A673 (cell line): ENCODE measurements at regions not wholly inside any gene's neighbourhood (a gene's known extent, or its start where the extent isn't known, plus 50 kb on each side); places are given as distances from the start of the nearest gene placed in this dataset.

Source experiments
- BruUV-seq: library from RNA; stranded (reverse); fragments of 400-500 nt; replicated peaks from 2 replicates; lab custom pipeline; 2021; lab: Mats Ljungman, UMichigan
- CTCF ChIA-PET: fragments of 300-600 bp; sonication (Branson Sonifier 250); formaldehyde crosslinking; loops from one replicate; lab custom pipeline; 2022; ENCODE audit warnings: antibody characterized with exemption; lab: Charles Lee
- POLR2A ChIA-PET: fragments of 300-600 bp; sonication (Branson Sonifier 250); formaldehyde crosslinking; loops from one replicate; lab custom pipeline; 2022; ENCODE audit warnings: antibody characterized with exemption; ENCODE audit not compliant: low non-redundant PET; lab: Charles Lee
- DNase-seq: peaks from one replicate; pipeline ENCODE4 v3.0.0-alpha.2; 2015; ENCODE audit warnings: low spot score
- H3K27ac ChIP-seq: fragments of 200-600 bp; sonication (generic); 2 replicates; pipeline ENCODE4 v1.5.1; 2016; ENCODE audit warnings: mixed run types, low read depth, mild to moderate bottlenecking, mixed read lengths, antibody characterized with exemption, low read length; ENCODE audit not compliant: poor library complexity, severe bottlenecking
- H3K27me3 ChIP-seq: fragments of 200-600 bp; sonication (generic); replicated peaks from 2 replicates; pipeline ENCODE4 v1.6.1; 2017; ENCODE audit warnings: mixed run types, low read depth, mild to moderate bottlenecking, mixed read lengths, antibody characterized with exemption, low read length; ENCODE audit not compliant: insufficient read depth, poor library complexity
- H3K36me3 ChIP-seq: fragments of 200-600 bp; sonication (generic); 2 replicates; pipeline ENCODE4 v1.6.1; 2016; ENCODE audit warnings: mixed run types, mild to moderate bottlenecking, mixed read lengths, antibody characterized with exemption, low read length; ENCODE audit not compliant: insufficient read depth, poor library complexity, severe bottlenecking
- H3K4me1 ChIP-seq: fragments of 200-600 bp; sonication (generic); 2 replicates; pipeline ENCODE4 v1.6.1; 2017; ENCODE audit warnings: mixed run types, mild to moderate bottlenecking, mixed read lengths, antibody characterized with exemption, low read length; ENCODE audit not compliant: insufficient read depth, poor library complexity, severe bottlenecking
- H3K4me3 ChIP-seq: fragments of 200-600 bp; sonication (generic); 2 replicates; pipeline ENCODE4 v1.5.1; 2016; ENCODE audit warnings: low read depth, mixed run types, mild to moderate bottlenecking, mixed read lengths, low read length; ENCODE audit not compliant: poor library complexity, severe bottlenecking
- H3K9me3 ChIP-seq: fragments of 200-600 bp; sonication (generic); 2 replicates; pipeline ENCODE4 v1.6.1; 2016; ENCODE audit warnings: mixed run types, low read depth, mild to moderate bottlenecking, mixed read lengths, antibody characterized with exemption, low read length; ENCODE audit not compliant: poor library complexity, severe bottlenecking
- CTCF ChIP-seq: fragments of 300-800, 200-600 bp; sonication (generic); conservative IDR thresholded peaks from 2 replicates; pipeline ENCODE4 v1.5.1; 2017; ENCODE audit warnings: low read depth, mild to moderate bottlenecking, antibody characterized with exemption, low read length, moderate library complexity, mixed read lengths
- EZH2 ChIP-seq: fragments of 200-600 bp; sonication (generic); IDR thresholded peaks from 2 replicates; pipeline ENCODE4 v1.6.1; 2017; ENCODE audit warnings: borderline replicate concordance, low read depth, mild to moderate bottlenecking, mixed read lengths, antibody characterized with exemption, low read length; ENCODE audit not compliant: poor library complexity, severe bottlenecking
- intact Hi-C: fragments of 100-400 bp; cut with micrococcal nuclease; formaldehyde crosslinking; loops from one replicate; pipeline ENCODE4 v1.10.0; 2022; ENCODE audit not compliant: unreplicated experiment

GRCh38 chr6:112549749-112550148, 202.6 kb downstream of the RFPL4B start:
- Histone ChIP-seq H3K9me3 (no peaks in the 10 kb centered on the region), H3K27me3 (no peaks in the 10 kb centered on the region), H3K4me1 (no peaks in the 10 kb centered on the region), H3K36me3 (no peaks in the 10 kb centered on the region), H3K4me3 (no peak overlapping the region), H3K27ac (no peak overlapping the region)
- TF ChIP-seq CTCF: no peak
- TF ChIP-seq EZH2: no peak
- no TSS peak for BruUV-seq
- CTCF ChIA-PET: no interaction called here
- POLR2A ChIA-PET: no interaction called here
- no peak for DNase-seq
- intact Hi-C loops: no loop called here

- Histone ChIP-seq H3K4me3 (no peak overlapping the region), H3K4me1 (no peaks in the 10 kb centered on the region), H3K27me3 (no peaks in the 10 kb centered on the region), H3K9me3 (no peaks in the 10 kb centered on the region), H3K36me3 (no peaks in the 10 kb centered on the region), H3K27ac (no peak overlapping the region)
- intact Hi-C loops: no loop called here
- CTCF ChIA-PET: no interaction called here
- no peak for DNase-seq
- POLR2A ChIA-PET: no interaction called here
- TF ChIP-seq CTCF: no peak
- TF ChIP-seq EZH2: no peak
- no TSS peak for BruUV-seq
These were observed 210.3 kb downstream of the RFPL4B start for GRCh38 chr6:112557435-112557834.

GRCh38 chr6:112557961-112558360, 210.8 kb downstream of the RFPL4B start:
- DNase-seq: no peak
- Histone ChIP-seq H3K4me1 (peaks cover 5% of the 10 kb centered on the region), H3K9me3 (no peaks in the 10 kb centered on the region), H3K4me3 (no peak overlapping the region), H3K36me3 (no peaks in the 10 kb centered on the region), H3K27me3 (no peaks in the 10 kb centered on the region), H3K27ac (no peak overlapping the region)
- ChIA-PET POLR2A (no interaction called here), CTCF (no interaction called here)
- TF ChIP-seq EZH2 (no peak), CTCF (no peak)
- intact Hi-C loops: no loop called here
- no TSS peak for BruUV-seq
